H9 (cell line): ENCODE measurements at regions not wholly inside any gene's neighbourhood (a gene's known extent, or its start where the extent isn't known, plus 50 kb on each side); places are given as distances from the start of the nearest gene placed in this dataset.

Source experiments
- DNase-seq: peaks from one replicate; pipeline ENCODE4 v3.0.0-alpha.2; 2017
- H2AFZ ChIP-seq: one replicate; pipeline ENCODE4 v1.6.1; 2013; ENCODE audit warnings: mild to moderate bottlenecking, low read length, control low read depth, moderate library complexity
- H2AK5ac ChIP-seq: 2 replicates; pipeline ENCODE4 v1.6.1; 2013; ENCODE audit warnings: low read length, control low read depth, mixed read lengths; ENCODE audit not compliant: insufficient read length
- H2BK120ac ChIP-seq: one replicate; pipeline ENCODE4 v1.6.1; 2013; ENCODE audit warnings: low read depth, mild to moderate bottlenecking, low read length, control low read depth, inconsistent platforms; ENCODE audit not compliant: poor library complexity, severe bottlenecking
- H2BK12ac ChIP-seq: 2 replicates; pipeline ENCODE4 v1.6.1; 2013; ENCODE audit warnings: low read length, control low read depth, mixed read lengths, low read depth; ENCODE audit not compliant: insufficient read length
- H2BK15ac ChIP-seq: 2 replicates; pipeline ENCODE4 v1.6.1; 2013; ENCODE audit warnings: low read depth, low read length, control low read depth
- H2BK20ac ChIP-seq: one replicate; pipeline ENCODE4 v1.6.1; 2013; ENCODE audit warnings: low read depth, mild to moderate bottlenecking, low read length, control low read depth, inconsistent platforms; ENCODE audit not compliant: poor library complexity, severe bottlenecking
- H2BK5ac ChIP-seq: 2 replicates; pipeline ENCODE4 v1.6.1; 2013; ENCODE audit warnings: low read length, control low read depth, mixed read lengths; ENCODE audit not compliant: insufficient read length
- H3K14ac ChIP-seq: 2 replicates; pipeline ENCODE4 v1.6.1; 2013; ENCODE audit warnings: low read length, control low read depth; ENCODE audit not compliant: insufficient read depth
- H3K18ac ChIP-seq: 2 replicates; pipeline ENCODE4 v1.6.1; 2013; ENCODE audit warnings: low read depth, mild to moderate bottlenecking, mixed read lengths, low read length, control low read depth; ENCODE audit not compliant: insufficient read length
- H3K23ac ChIP-seq: 2 replicates; pipeline ENCODE4 v1.6.1; 2013; ENCODE audit warnings: low read length, control low read depth, mixed read lengths, low read depth; ENCODE audit not compliant: insufficient read length
- H3K23me2 ChIP-seq: 2 replicates; pipeline ENCODE4 v1.6.1; 2013; ENCODE audit warnings: low read depth, mild to moderate bottlenecking, mixed read lengths, low read length, control low read depth; ENCODE audit not compliant: insufficient read length, poor library complexity, severe bottlenecking
- H3K27ac ChIP-seq: 2 replicates; pipeline ENCODE4 v1.5.1; 2013; ENCODE audit warnings: low read length, control low read depth, mixed read lengths, low read depth; ENCODE audit not compliant: insufficient read length
- H3K27me3 ChIP-seq: 2 replicates; pipeline ENCODE4 v1.6.1; 2013; ENCODE audit warnings: low read length, control low read depth, inconsistent platforms; ENCODE audit not compliant: insufficient read depth
- H3K4ac ChIP-seq: 2 replicates; pipeline ENCODE4 v1.6.1; 2013; ENCODE audit warnings: low read depth, mild to moderate bottlenecking, control low read depth, inconsistent platforms, low read length, moderate library complexity
- H3K4me1 ChIP-seq: 2 replicates; pipeline ENCODE4 v1.6.1; 2013; ENCODE audit warnings: low read length, control low read depth, inconsistent platforms; ENCODE audit not compliant: insufficient read depth
- H3K4me2 ChIP-seq: 2 replicates; pipeline ENCODE4 v1.6.1; 2013; ENCODE audit warnings: low read length, control low read depth, mixed read lengths; ENCODE audit not compliant: insufficient read length, insufficient read depth
- H3K56ac ChIP-seq: 2 replicates; pipeline ENCODE4 v1.6.1; 2013; ENCODE audit warnings: low read depth, mild to moderate bottlenecking, mixed read lengths, low read length, control low read depth; ENCODE audit not compliant: insufficient read length
- H3K79me1 ChIP-seq: 2 replicates; pipeline ENCODE4 v1.6.1; 2013; ENCODE audit warnings: low read depth, mild to moderate bottlenecking, moderate library complexity, low read length, control low read depth, inconsistent platforms; ENCODE audit not compliant: insufficient read depth, poor library complexity, severe bottlenecking
- H3K79me2 ChIP-seq: 2 replicates; pipeline ENCODE4 v1.6.1; 2013; ENCODE audit warnings: low read length, control low read depth, inconsistent platforms; ENCODE audit not compliant: insufficient read depth
- H3K9ac ChIP-seq: 2 replicates; pipeline ENCODE4 v1.6.1; 2013; ENCODE audit warnings: low read length, control low read depth, mixed read lengths; ENCODE audit not compliant: insufficient read length; ENCODE audit errors: extremely low read depth
- H3K9me3 ChIP-seq: one replicate; pipeline ENCODE4 v1.6.1; 2013; ENCODE audit warnings: low read depth, low read length, inconsistent platforms; ENCODE audit not compliant: control insufficient read depth
- H3T11ph ChIP-seq: one replicate; pipeline ENCODE4 v1.6.1; 2013; ENCODE audit warnings: mild to moderate bottlenecking, low read length, control low read depth, inconsistent platforms
- H4K20me1 ChIP-seq: one replicate; pipeline ENCODE4 v1.6.1; 2013; ENCODE audit not compliant: control insufficient read depth, insufficient read length, insufficient read depth
- H4K5ac ChIP-seq: 2 replicates; pipeline ENCODE4 v1.6.1; 2013; ENCODE audit warnings: low read depth, mild to moderate bottlenecking, mixed read lengths, low read length, control low read depth; ENCODE audit not compliant: insufficient read length
- H4K8ac ChIP-seq: replicated peaks from 2 replicates; pipeline ENCODE4 v1.6.1; 2013; ENCODE audit warnings: low read length, control low read depth, mixed read lengths, low read depth; ENCODE audit not compliant: insufficient read length
- H4K91ac ChIP-seq: 2 replicates; pipeline ENCODE4 v1.6.1; 2013; ENCODE audit warnings: low read depth, mild to moderate bottlenecking, moderate library complexity, mixed read lengths, low read length, control low read depth; ENCODE audit not compliant: insufficient read length
- H3K27ac Mint-ChIP-seq, 3 experiments: 2 replicates in 2 of 3; 3 replicates in 1 of 3; pipeline ENCODE4 v1.8.0; 2020 to 2021; ENCODE audit warnings: mixed read lengths in 3 of 3, mild to moderate bottlenecking in 1 of 3, moderate library complexity in 1 of 3
- H3K27me3 Mint-ChIP-seq: 2 replicates; pipeline ENCODE4 v1.8.0; 2021; ENCODE audit warnings: low read depth, mild to moderate bottlenecking, moderate library complexity, mixed read lengths
- H3K36me3 Mint-ChIP-seq, 3 experiments: 2 replicates in 2 of 3; 3 replicates in 1 of 3; pipeline ENCODE4 v1.8.0; 2020 to 2021; ENCODE audit warnings: low read depth in 3 of 3, mixed read lengths in 3 of 3; ENCODE audit not compliant: insufficient read depth in 1 of 3
- H3K4me1 Mint-ChIP-seq, 2 experiments: 2 replicates each; pipeline ENCODE4 v1.8.0; 2020; ENCODE audit warnings: mixed read lengths in 2 of 2
- H3K4me3 Mint-ChIP-seq, 2 experiments: 2 replicates in 1 of 2; 3 replicates in 1 of 2; pipeline ENCODE4 v1.8.0; 2020 to 2021; ENCODE audit warnings: mild to moderate bottlenecking in 2 of 2, mixed read lengths in 2 of 2, moderate library complexity in 1 of 2
- H3K9me3 Mint-ChIP-seq, 2 experiments: 2 replicates in 1 of 2; 3 replicates in 1 of 2; pipeline ENCODE4 v1.8.0; 2020; ENCODE audit warnings: mild to moderate bottlenecking in 2 of 2, mixed read lengths in 2 of 2, moderate library complexity in 1 of 2
- WGBS: extraction: QIAGEN DNeasy Blood & Tissue Kit; methylation state at CpG from one replicate; pipeline ENCODE4 v1.1.7; 2013; ENCODE audit warnings: missing lambda C conversion rate, low lambda C conversion rate, mixed read lengths; ENCODE audit not compliant: insufficient read length; ENCODE audit errors: extremely low coverage; 5-methylcytosine and 5-hydroxymethylcytosine counted together
- TF ChIP-seq, protein P1 (sequence below): fragments of 200-600 bp; sonication (generic); conservative IDR thresholded peaks from 3 replicates; pipeline ENCODE4 v1.8.0; 2021; ENCODE audit warnings: antibody characterized with exemption, mild to moderate bottlenecking

DNA sequence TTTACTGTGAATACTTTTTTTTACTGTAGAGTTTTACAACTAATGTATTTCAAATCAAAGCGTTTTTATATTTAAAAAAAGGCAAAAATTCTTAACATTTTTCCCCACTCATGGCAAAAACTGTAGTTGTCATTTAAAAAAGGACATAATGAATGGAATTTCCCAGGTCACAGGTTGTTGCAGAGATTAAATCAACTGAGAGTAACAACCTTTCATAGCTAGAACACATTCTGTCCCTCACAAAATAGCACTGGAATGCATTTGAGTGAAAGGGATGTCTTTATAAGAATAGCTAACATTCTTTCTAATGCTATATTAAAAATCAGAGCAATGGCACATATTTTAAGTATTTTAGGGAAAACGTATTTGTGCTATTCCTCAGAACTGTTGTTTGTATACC is 1393.3 kb upstream of the ATXN8OS start:
- Histone ChIP-seq H3T11ph (no peak overlapping the region), H3K56ac (no peak overlapping the region), H3K4me1 (peaks cover 3% of the 10 kb centered on the region; the same call in 1 of the 2 replicates), H3K23me2 (no peaks in the 10 kb centered on the region), H2BK15ac (no peak overlapping the region), H2AFZ (no peak overlapping the region), H3K23ac (no peak overlapping the region), H3K4ac (no peak overlapping the region), H4K91ac (no peak overlapping the region), H3K4me2 (no peak overlapping the region), H2BK12ac (no peak overlapping the region), H3K9me3 (no peaks in the 10 kb centered on the region), H2BK20ac (no peak overlapping the region), H4K5ac (no peak overlapping the region), H4K8ac (no peak overlapping the region), H3K9ac (no peak overlapping the region), H2BK5ac (no peak overlapping the region), H4K20me1 (no peaks in the 10 kb centered on the region), H3K14ac (no peak overlapping the region), H3K18ac (no peak overlapping the region), H2BK120ac (no peak overlapping the region), H3K27ac (no peak overlapping the region), H3K79me2 (no peaks in the 10 kb centered on the region), H3K79me1 (no peaks in the 10 kb centered on the region), H3K27me3 (no peaks in the 10 kb centered on the region), H2AK5ac (no peak overlapping the region)
- Mint-ChIP-seq H3K27me3 (peaks cover 5% of the 10 kb centered on the region), H3K27ac (peak overlapping the region in 2 of 3 experiments; percentile 77 to 98; a peak in 4 of 7 replicates), H3K9me3 (no peaks in the 10 kb centered on the region), H3K36me3 (no peaks in the 10 kb centered on the region; a peak in 1 of 7 replicates), H3K4me3 (no peak overlapping the region; a peak in 1 of 5 replicates), H3K4me1 (peaks cover 49 to 55% of the 10 kb centered on the region in 2 experiments)
- TF ChIP-seq, protein P1, sequence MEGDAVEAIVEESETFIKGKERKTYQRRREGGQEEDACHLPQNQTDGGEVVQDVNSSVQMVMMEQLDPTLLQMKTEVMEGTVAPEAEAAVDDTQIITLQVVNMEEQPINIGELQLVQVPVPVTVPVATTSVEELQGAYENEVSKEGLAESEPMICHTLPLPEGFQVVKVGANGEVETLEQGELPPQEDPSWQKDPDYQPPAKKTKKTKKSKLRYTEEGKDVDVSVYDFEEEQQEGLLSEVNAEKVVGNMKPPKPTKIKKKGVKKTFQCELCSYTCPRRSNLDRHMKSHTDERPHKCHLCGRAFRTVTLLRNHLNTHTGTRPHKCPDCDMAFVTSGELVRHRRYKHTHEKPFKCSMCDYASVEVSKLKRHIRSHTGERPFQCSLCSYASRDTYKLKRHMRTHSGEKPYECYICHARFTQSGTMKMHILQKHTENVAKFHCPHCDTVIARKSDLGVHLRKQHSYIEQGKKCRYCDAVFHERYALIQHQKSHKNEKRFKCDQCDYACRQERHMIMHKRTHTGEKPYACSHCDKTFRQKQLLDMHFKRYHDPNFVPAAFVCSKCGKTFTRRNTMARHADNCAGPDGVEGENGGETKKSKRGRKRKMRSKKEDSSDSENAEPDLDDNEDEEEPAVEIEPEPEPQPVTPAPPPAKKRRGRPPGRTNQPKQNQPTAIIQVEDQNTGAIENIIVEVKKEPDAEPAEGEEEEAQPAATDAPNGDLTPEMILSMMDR: no peak
- DNase-seq: no peak
- WGBS: no CpG with 5 or more reads among the region's 2 CpGs
